ENCODE measurements at regions not wholly inside any gene's neighbourhood (a gene's known extent, or its start where the extent isn't known, plus 50 kb on each side); places are given as distances from the start of the nearest gene placed in this dataset.

DNA sequence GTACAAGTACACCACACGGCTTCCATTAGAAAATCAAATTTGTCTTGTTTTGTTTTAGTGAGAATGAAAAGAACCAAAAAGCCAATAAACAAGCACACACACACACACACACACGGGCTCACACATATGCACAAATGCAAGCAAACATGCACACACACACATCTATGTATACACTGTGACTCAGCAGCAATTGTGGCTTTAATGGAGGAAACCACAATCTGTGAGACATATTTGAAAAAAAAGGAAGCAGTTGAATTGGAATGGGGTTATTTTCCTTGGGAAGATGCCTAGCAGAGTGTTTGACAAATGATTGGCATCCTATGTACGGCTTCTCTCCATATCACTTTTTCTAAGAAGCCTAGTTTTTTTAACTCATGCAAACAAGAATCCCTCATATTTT, 201.1 kb upstream of the ARRDC4 start:
- no peaks in the 10 kb centered on the region for H4K20me1 ChIP-seq (ENCODE audit: insufficient read depth, low read depth, low read length)
- no peak overlapping the region for H2AFZ ChIP-seq (ENCODE audit: low read length)
- no peaks in the 10 kb centered on the region; the same call in 1 of the 2 replicates for H3K9me3 ChIP-seq (ENCODE audit: low read length)
- H3K4me3 ChIP-seq (ENCODE audit: low read length): no peak overlapping the region
- H3K27ac ChIP-seq (ENCODE audit: low read length): no peak overlapping the region
- no peaks in the 10 kb centered on the region for H3K36me3 ChIP-seq (ENCODE audit: insufficient read depth, low read length)
- H3K9ac ChIP-seq (ENCODE audit: low read length): no peak overlapping the region
- no peak overlapping the region for H3K4me2 ChIP-seq (ENCODE audit: low read depth, low read length, poor library complexity, severe bottlenecking)
- no peaks in the 10 kb centered on the region for H3K27me3 ChIP-seq (ENCODE audit: low read length)
- H3K79me2 ChIP-seq (ENCODE audit: low read length): no peaks in the 10 kb centered on the region
- no peaks in the 10 kb centered on the region for H3K4me1 ChIP-seq (ENCODE audit: low read length)
- H3K9me2 ChIP-seq (replicated peaks; ENCODE audit: insufficient read depth, low read length): no peaks in the 10 kb centered on the region
- DNase-seq: no peak

- H2AFZ ChIP-seq (ENCODE audit: low read length): no peak overlapping the region
- no peaks in the 10 kb centered on the region for H4K20me1 ChIP-seq (ENCODE audit: insufficient read depth, low read depth, low read length)
- H3K4me3 ChIP-seq (ENCODE audit: low read length): no peak overlapping the region
- H3K79me2 ChIP-seq (ENCODE audit: low read length): no peaks in the 10 kb centered on the region
- DNase-seq: no peak
- no peaks in the 10 kb centered on the region for H3K27me3 ChIP-seq (ENCODE audit: low read length)
- H3K27ac ChIP-seq (ENCODE audit: low read length): no peak overlapping the region
- H3K9me3 ChIP-seq (ENCODE audit: low read length): no peaks in the 10 kb centered on the region; the same call in 1 of the 2 replicates
- H3K9ac ChIP-seq (ENCODE audit: low read length): no peak overlapping the region
- H3K4me1 ChIP-seq (ENCODE audit: low read length): no peaks in the 10 kb centered on the region
- no peaks in the 10 kb centered on the region for H3K36me3 ChIP-seq (ENCODE audit: insufficient read depth, low read length)
- no peaks in the 10 kb centered on the region for H3K9me2 ChIP-seq (replicated peaks; ENCODE audit: insufficient read depth, low read length)
- H3K4me2 ChIP-seq (ENCODE audit: low read depth, low read length, poor library complexity, severe bottlenecking): no peak overlapping the region
Measured at GRCh38 chr15:97761110-97761509, 199.4 kb upstream of the ARRDC4 start.

DNA sequence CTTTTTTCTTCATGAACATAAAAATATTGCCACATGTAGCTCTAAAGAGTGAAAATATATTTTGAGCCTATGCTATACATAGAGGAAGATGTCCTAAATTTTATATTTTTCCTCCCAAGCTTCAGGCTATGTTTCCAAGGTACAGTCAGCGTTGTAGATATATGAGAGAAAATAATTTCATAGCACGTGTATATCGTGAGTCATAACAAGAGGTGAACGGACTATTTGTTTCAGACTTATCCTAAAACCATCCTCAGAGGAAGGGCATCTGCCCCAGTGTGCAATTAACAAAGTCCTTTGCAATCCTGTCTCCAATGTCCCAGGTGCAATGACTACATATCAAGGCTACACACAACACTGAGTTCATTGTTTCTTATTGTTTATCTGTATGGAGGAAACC, 177.3 kb upstream of the ARRDC4 start:
- H3K9me2 ChIP-seq (replicated peaks; ENCODE audit: insufficient read depth, low read length): no peaks in the 10 kb centered on the region
- no peak overlapping the region for H3K4me2 ChIP-seq (ENCODE audit: low read depth, low read length, poor library complexity, severe bottlenecking)
- no peak overlapping the region for H3K4me3 ChIP-seq (ENCODE audit: low read length)
- H3K9me3 ChIP-seq (ENCODE audit: low read length): peaks cover 26% of the 10 kb centered on the region
- no peaks in the 10 kb centered on the region for H4K20me1 ChIP-seq (ENCODE audit: insufficient read depth, low read depth, low read length)
- DNase-seq: no peak
- no peak overlapping the region for H3K9ac ChIP-seq (ENCODE audit: low read length)
- no peak overlapping the region for H2AFZ ChIP-seq (ENCODE audit: low read length)
- no peak overlapping the region for H3K27ac ChIP-seq (ENCODE audit: low read length)
- no peaks in the 10 kb centered on the region for H3K27me3 ChIP-seq (ENCODE audit: low read length)
- H3K4me1 ChIP-seq (ENCODE audit: low read length): no peaks in the 10 kb centered on the region
- no peaks in the 10 kb centered on the region for H3K36me3 ChIP-seq (ENCODE audit: insufficient read depth, low read length)
- no peaks in the 10 kb centered on the region for H3K79me2 ChIP-seq (ENCODE audit: low read length)

DNA sequence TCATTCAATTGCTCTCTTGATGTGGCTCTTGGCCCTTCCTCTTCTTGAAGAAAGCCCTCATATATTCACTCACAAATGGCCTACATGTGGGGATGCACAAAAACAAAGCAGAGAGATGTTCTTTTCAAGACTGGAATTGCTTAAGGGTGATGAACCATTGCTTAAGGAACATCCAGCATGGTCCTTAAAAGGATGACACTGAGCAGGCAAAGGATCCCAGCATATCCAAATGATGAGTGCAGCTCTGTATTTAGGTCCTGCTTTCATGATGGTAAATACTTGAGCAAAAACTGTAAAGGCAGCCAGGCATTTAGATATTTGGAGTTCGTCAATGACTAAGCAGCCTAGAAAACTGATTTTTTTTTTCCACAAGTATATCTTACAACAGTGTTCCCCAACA, 173.8 kb upstream of the ARRDC4 start:
- H3K9ac ChIP-seq (ENCODE audit: low read length): no peak overlapping the region
- H3K4me2 ChIP-seq (ENCODE audit: low read depth, low read length, poor library complexity, severe bottlenecking): no peak overlapping the region
- no peak overlapping the region for H3K27ac ChIP-seq (ENCODE audit: low read length)
- no peak for DNase-seq
- H3K27me3 ChIP-seq (ENCODE audit: low read length): no peaks in the 10 kb centered on the region
- no peak overlapping the region for H3K4me3 ChIP-seq (ENCODE audit: low read length)
- no peaks in the 10 kb centered on the region for H3K4me1 ChIP-seq (ENCODE audit: low read length)
- no peaks in the 10 kb centered on the region for H3K36me3 ChIP-seq (ENCODE audit: insufficient read depth, low read length)
- peaks cover 26% of the 10 kb centered on the region for H3K9me3 ChIP-seq (ENCODE audit: low read length)
- H4K20me1 ChIP-seq (ENCODE audit: insufficient read depth, low read depth, low read length): no peaks in the 10 kb centered on the region
- H2AFZ ChIP-seq (ENCODE audit: low read length): no peak overlapping the region
- H3K9me2 ChIP-seq (replicated peaks; ENCODE audit: insufficient read depth, low read length): no peaks in the 10 kb centered on the region
- no peaks in the 10 kb centered on the region for H3K79me2 ChIP-seq (ENCODE audit: low read length)

GRCh38 chr15:97790180-97790579, 170.3 kb upstream of the ARRDC4 start:
- Histone ChIP-seq H3K36me3 (ENCODE audit: insufficient read depth, low read length) (no peaks in the 10 kb centered on the region), H2AFZ (ENCODE audit: low read length) (no peak overlapping the region), H3K27me3 (ENCODE audit: low read length) (no peaks in the 10 kb centered on the region), H3K4me2 (ENCODE audit: low read depth, low read length, poor library complexity, severe bottlenecking) (no peak overlapping the region), H3K79me2 (ENCODE audit: low read length) (no peaks in the 10 kb centered on the region), H3K9me2 (replicated peaks; ENCODE audit: insufficient read depth, low read length) (no peaks in the 10 kb centered on the region), H3K27ac (ENCODE audit: low read length) (no peak overlapping the region), H3K4me1 (ENCODE audit: low read length) (no peaks in the 10 kb centered on the region), H3K9me3 (ENCODE audit: low read length) (peaks cover 19% of the 10 kb centered on the region), H4K20me1 (ENCODE audit: insufficient read depth, low read depth, low read length) (no peaks in the 10 kb centered on the region), H3K4me3 (ENCODE audit: low read length) (no peak overlapping the region), H3K9ac (ENCODE audit: low read length) (no peak overlapping the region)
- DNase-seq: no peak

- H3K9me3 ChIP-seq (ENCODE audit: low read length): peaks cover 10% of the 10 kb centered on the region; the same call in 1 of the 2 replicates
- H3K4me3 ChIP-seq (ENCODE audit: low read length): no peak overlapping the region
- H3K27me3 ChIP-seq (ENCODE audit: low read length): no peaks in the 10 kb centered on the region
- H4K20me1 ChIP-seq (ENCODE audit: insufficient read depth, low read depth, low read length): no peaks in the 10 kb centered on the region
- H3K9me2 ChIP-seq (replicated peaks; ENCODE audit: insufficient read depth, low read length): no peaks in the 10 kb centered on the region
- no peaks in the 10 kb centered on the region for H3K79me2 ChIP-seq (ENCODE audit: low read length)
- no peak overlapping the region for H3K27ac ChIP-seq (ENCODE audit: low read length)
- H3K36me3 ChIP-seq (ENCODE audit: insufficient read depth, low read length): no peaks in the 10 kb centered on the region
- H2AFZ ChIP-seq (ENCODE audit: low read length): no peak overlapping the region
- no peak overlapping the region for H3K9ac ChIP-seq (ENCODE audit: low read length)
- no peak for DNase-seq
- H3K4me1 ChIP-seq (ENCODE audit: low read length): no peaks in the 10 kb centered on the region
- no peak overlapping the region for H3K4me2 ChIP-seq (ENCODE audit: low read depth, low read length, poor library complexity, severe bottlenecking)
Measured at GRCh38 chr15:97791824-97792792, 168.4 kb upstream of the ARRDC4 start.

DNA sequence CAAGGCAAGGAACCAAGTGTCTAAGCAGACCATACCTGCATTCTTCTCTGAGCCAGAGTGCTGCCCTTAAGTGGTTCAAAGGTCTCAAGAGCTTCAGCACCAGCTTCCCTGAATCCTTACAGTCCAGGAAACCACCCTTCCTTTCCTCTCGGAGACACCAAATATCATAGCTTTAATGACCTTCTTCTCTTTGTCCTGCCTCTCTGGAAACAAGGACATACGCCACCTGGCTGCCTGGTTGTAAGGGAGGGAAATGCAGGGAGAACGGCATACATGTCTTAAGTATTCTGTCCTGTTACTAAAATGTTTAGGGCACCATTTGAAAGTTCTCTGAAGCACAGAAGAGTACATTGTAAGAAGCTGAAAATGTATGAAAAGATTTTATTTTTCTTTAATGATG, 155.6 kb upstream of the ARRDC4 start:
- H3K9ac ChIP-seq (ENCODE audit: low read length): no peak overlapping the region
- H3K79me2 ChIP-seq (ENCODE audit: low read length): no peaks in the 10 kb centered on the region
- no peaks in the 10 kb centered on the region for H3K27me3 ChIP-seq (ENCODE audit: low read length)
- DNase-seq: no peak
- no peaks in the 10 kb centered on the region for H3K4me1 ChIP-seq (ENCODE audit: low read length)
- no peaks in the 10 kb centered on the region for H3K36me3 ChIP-seq (ENCODE audit: insufficient read depth, low read length)
- H4K20me1 ChIP-seq (ENCODE audit: insufficient read depth, low read depth, low read length): no peaks in the 10 kb centered on the region
- no peak overlapping the region for H3K27ac ChIP-seq (ENCODE audit: low read length)
- H3K4me3 ChIP-seq (ENCODE audit: low read length): no peak overlapping the region
- no peaks in the 10 kb centered on the region for H3K9me2 ChIP-seq (replicated peaks; ENCODE audit: insufficient read depth, low read length)
- peaks cover 20% of the 10 kb centered on the region for H3K9me3 ChIP-seq (ENCODE audit: low read length)
- no peak overlapping the region for H2AFZ ChIP-seq (ENCODE audit: low read length)
- no peak overlapping the region for H3K4me2 ChIP-seq (ENCODE audit: low read depth, low read length, poor library complexity, severe bottlenecking)

- no peak for DNase-seq
- H3K9me3 ChIP-seq (ENCODE audit: low read length): peaks cover 23% of the 10 kb centered on the region
- H3K79me2 ChIP-seq (ENCODE audit: low read length): no peaks in the 10 kb centered on the region
- H3K27ac ChIP-seq (ENCODE audit: low read length): no peak overlapping the region
- no peak overlapping the region for H3K9ac ChIP-seq (ENCODE audit: low read length)
- H2AFZ ChIP-seq (ENCODE audit: low read length): no peak overlapping the region
- no peaks in the 10 kb centered on the region for H3K36me3 ChIP-seq (ENCODE audit: insufficient read depth, low read length)
- no peak overlapping the region for H3K4me3 ChIP-seq (ENCODE audit: low read length)
- H3K4me1 ChIP-seq (ENCODE audit: low read length): no peaks in the 10 kb centered on the region
- no peaks in the 10 kb centered on the region for H3K27me3 ChIP-seq (ENCODE audit: low read length)
- H4K20me1 ChIP-seq (ENCODE audit: insufficient read depth, low read depth, low read length): no peaks in the 10 kb centered on the region
- H3K9me2 ChIP-seq (replicated peaks; ENCODE audit: insufficient read depth, low read length): no peaks in the 10 kb centered on the region
- no peak overlapping the region for H3K4me2 ChIP-seq (ENCODE audit: low read depth, low read length, poor library complexity, severe bottlenecking)
Measured at GRCh38 chr15:97806766-97807165, 153.7 kb upstream of the ARRDC4 start.

Data from Karpas-422 (cell line).